Hepatocyte (in vitro differentiated cells): ENCODE measurements at regions not wholly inside any gene's neighbourhood (a gene's known extent, or its start where the extent isn't known, plus 50 kb on each side); places are given as distances from the start of the nearest gene placed in this dataset.

Source experiments
- EZH2 ChIP-seq: fragments of 200-600 bp; sonication (generic); IDR thresholded peaks from 2 replicates; pipeline ENCODE4 v1.6.1; 2016; ENCODE audit warnings: antibody characterized with exemption, mild to moderate bottlenecking, borderline replicate concordance
- EZH2phosphoT487 ChIP-seq: fragments of 200-600 bp; sonication (generic); IDR thresholded peaks from one replicate; pipeline ENCODE4 v1.6.1; 2018; ENCODE audit warnings: antibody characterized with exemption, mild to moderate bottlenecking, low read depth, moderate library complexity; ENCODE audit not compliant: unreplicated experiment, severe bottlenecking
- TF ChIP-seq, protein P1 (sequence below): fragments of 200-600 bp; sonication (generic); IDR thresholded peaks from 2 replicates; pipeline ENCODE4 v1.5.1; 2016; ENCODE audit warnings: antibody characterized with exemption, mild to moderate bottlenecking; ENCODE audit not compliant: poor library complexity

DNA sequence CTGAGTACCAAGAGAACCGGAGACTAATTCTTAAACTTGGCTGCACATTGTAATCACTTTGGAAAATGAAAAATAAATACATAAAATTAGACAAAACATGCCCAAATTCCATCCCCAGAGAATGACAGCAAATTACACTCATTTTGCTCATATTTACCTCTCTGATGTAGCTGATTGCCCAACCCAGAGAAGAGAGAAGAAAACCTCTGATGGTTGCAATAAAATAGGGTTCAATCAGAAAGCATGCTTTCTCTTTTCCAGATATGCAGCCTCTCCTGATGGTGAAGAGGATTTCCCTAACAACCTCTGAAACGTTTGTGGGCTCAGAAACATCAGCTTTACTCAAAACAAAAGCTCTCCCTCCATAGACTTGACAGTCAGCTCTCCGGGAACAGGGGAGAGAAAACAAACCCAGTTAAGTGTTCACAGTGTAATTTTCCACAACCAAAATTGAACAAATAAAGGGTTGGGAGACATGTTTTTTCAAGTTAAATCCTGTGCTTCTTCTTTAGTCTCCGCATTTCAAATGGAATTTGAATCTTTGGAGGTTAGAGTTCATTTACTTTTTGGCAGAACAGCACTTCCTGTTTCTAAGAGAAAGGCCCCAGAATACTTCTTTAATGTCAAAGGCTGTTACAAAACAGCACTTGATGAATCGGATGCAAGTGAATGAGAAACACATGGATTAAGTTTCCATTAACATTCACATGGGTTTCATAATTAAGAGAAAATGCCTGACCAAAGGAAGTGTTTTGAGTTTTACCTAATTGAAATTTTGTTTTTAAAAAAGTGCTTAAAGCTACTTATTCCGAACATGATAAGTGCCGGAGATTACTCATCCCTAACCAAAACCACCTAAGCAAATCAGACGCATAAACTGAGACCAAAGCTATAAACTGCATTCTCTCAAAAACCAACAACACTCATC lies 570.1 kb upstream of the SYT4 start:
- no peak for TF ChIP-seq EZH2
- TF ChIP-seq, protein P1, sequence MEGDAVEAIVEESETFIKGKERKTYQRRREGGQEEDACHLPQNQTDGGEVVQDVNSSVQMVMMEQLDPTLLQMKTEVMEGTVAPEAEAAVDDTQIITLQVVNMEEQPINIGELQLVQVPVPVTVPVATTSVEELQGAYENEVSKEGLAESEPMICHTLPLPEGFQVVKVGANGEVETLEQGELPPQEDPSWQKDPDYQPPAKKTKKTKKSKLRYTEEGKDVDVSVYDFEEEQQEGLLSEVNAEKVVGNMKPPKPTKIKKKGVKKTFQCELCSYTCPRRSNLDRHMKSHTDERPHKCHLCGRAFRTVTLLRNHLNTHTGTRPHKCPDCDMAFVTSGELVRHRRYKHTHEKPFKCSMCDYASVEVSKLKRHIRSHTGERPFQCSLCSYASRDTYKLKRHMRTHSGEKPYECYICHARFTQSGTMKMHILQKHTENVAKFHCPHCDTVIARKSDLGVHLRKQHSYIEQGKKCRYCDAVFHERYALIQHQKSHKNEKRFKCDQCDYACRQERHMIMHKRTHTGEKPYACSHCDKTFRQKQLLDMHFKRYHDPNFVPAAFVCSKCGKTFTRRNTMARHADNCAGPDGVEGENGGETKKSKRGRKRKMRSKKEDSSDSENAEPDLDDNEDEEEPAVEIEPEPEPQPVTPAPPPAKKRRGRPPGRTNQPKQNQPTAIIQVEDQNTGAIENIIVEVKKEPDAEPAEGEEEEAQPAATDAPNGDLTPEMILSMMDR, result no peak
- TF ChIP-seq EZH2phosphoT487, result no peak
